GM18517 (cell line): ENCODE measurements at regions not wholly inside any gene's neighbourhood (a gene's known extent, or its start where the extent isn't known, plus 50 kb on each side); places are given as distances from the start of the nearest gene placed in this dataset.

Experiments
- ATAC-seq: cut with Tn5 transposase; IDR thresholded peaks from one replicate; pipeline ENCODE4 v1.9.1; 2021; ENCODE audit warnings: mild to moderate bottlenecking, moderate library complexity; ENCODE audit not compliant: unreplicated experiment

DNA sequence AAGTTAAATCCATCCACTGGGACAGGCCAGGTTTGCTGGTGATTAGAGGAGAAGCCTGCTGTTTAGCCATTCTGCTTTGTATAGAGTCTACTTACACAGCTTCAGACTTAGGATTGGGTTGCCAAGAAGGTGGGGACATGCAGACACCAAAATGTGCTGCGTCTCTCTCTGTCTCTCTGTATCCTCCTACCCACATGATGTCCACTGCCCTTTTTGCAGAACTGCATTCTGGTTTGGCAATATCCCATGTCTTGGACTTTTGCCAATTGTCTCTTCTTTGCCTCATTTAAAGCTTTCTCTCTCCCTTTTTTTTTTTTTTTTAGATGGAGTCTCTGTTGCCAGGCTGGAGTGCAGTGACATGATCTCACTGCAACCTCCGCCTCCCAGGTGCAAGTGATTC, 261.1 kb upstream of the FN1 start:
- no peak for ATAC-seq

DNA sequence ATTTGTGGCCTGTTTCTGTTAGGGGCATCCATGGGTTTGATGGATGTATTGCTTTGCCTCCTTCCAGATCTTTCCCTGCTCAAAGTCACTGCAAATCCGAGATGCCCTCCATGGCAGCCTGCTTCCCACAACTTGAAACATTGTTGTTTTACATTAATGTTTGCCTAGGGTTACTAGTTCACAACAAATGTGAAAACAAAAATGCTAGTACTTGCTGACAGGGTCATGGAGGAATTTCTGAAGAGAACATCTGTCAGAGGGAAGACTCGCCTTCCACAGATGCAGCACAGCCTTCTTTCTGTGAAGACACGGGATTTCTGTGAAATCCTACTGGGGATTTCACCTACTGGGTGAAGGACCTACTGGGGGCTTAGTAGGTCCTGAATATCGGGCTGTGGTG, 260.0 kb upstream of the FN1 start:
- ATAC-seq, result no peak

DNA sequence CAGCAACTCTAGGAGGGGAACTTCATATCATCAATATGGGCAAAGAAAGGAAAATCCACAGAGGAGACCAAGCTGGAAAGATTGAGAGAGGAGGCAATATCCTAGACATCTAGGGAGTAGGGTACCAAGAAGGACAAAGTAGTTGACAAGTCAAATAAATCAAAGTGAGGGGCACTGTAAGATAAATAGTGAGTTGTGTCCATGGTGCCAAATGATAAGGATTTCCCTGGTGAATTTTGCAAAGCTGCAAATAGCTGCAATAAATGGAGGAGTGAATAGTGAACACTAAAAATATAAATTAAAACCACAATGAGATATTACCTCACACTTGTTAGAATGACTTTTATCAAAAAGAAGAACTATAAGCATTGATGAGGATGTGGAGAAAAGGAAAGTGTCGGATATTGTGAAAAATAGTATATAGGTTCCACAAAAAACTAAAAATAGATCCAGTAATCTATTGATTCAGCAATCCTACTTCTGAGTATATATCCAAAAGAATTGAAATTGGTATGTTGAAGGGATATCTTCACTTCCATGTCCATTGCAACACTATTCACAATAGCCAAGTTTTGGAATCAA, 258.2 kb upstream of the FN1 start:
- no peak for ATAC-seq

- ATAC-seq, result no peak
Observed at GRCh38 chr2:215693193-215693998, 257.5 kb upstream of the FN1 start.

DNA sequence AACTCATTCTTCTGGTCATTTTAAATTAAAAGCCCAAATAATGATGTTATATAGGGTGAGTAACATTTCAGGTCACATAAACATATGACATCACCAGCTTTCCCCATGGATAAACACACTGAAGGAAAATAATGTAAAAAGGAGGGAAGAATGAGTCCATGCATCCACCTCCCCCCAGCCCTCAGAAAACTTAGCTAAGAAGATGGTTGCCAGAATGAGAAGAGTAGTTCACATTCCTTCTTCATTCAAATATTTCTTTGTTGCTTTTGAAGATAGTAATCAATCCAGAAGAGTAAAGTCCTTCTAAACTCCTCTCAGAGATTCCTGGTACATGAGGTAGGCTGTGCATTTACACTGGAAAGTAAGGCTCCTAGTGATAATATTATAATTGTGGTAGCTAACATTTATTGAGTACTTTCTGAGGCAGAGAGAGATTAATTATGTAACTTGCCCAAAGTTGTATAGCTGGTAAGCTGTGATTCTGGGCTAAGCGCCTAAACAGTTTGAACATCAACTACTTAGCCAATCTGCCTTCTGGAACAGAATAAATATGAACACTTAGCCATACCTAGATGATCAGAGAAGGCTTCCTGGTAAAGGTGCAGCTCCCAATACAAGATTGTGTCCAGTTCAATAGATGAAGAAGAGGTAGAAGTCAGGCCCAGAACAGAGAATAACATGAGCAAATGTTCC, 256.7 kb upstream of the FN1 start:
- no peak for ATAC-seq

GRCh38 chr2:215691346-215691745, 255.5 kb upstream of the FN1 start:
- no peak for ATAC-seq

GRCh38 chr2:215687149-215688031, 251.5 kb upstream of the FN1 start:
- no peak for ATAC-seq

- ATAC-seq, result no peak
Observed at GRCh38 chr2:215685238-215685990, 249.5 kb upstream of the FN1 start.

DNA sequence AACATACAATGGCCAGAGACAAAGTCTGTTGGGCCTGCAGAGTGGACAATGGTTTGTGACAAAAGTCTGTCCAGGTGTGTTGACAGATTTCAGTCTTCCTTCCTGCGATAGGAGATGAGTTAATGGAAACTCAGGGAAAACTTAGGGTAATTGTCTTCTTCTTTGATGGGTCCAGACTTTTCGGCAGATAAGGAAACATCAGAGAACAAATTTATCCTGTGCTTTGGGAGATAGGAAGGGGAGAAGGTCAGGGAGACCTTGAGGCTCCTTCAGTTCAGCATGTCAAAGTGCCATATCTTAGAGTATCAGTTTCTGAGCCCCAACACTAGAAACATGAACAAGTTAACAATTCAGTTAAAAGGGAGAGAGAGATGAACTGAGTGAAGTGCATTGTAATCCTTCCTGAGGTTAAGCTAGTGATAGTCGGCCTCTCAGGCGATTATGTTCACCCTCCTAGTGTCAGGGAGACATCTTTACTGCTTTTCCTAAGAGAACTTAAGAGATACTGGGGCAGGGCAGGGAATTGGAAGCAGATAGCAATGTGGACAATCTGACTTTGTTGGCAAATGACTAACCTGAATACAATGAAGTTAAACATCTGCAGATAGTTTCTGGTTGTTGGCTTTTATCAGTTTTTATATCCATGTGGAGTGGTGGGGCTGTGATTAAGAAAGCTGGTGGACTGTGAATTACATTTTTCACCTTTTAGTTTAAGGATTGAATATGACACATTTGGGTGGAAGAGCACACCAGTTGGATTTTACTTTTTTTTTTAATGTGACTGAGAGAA, 248.8 kb upstream of the FN1 start:
- ATAC-seq, result no peak

DNA sequence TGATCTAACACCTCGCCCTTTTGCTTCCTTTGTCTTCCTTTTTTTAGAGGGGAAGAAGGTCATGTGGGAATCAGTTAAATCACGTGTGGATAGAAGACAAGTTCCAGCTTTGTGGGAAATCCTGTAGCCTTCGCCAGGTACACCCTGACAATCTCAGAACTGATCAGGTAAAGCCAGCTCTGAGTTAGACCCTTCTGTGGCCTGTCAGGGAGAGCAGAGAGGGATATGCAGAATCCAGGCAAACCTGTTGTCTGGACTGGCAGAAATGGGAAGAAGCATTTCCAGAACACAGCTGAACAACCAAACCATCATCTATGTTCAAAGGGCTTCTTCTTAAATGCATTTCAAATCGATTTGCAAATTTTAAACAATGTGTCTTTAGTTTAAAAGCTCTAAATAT, 247.4 kb upstream of the FN1 start:
- ATAC-seq, result no peak

- ATAC-seq, result no peak
Observed at GRCh38 chr2:215681799-215682596, 246.1 kb upstream of the FN1 start.

GRCh38 chr2:215680605-215681598, 245.0 kb upstream of the FN1 start:
- ATAC-seq, result no peak

GRCh38 chr2:215678094-215678493, 242.2 kb upstream of the FN1 start:
- ATAC-seq, result no peak

DNA sequence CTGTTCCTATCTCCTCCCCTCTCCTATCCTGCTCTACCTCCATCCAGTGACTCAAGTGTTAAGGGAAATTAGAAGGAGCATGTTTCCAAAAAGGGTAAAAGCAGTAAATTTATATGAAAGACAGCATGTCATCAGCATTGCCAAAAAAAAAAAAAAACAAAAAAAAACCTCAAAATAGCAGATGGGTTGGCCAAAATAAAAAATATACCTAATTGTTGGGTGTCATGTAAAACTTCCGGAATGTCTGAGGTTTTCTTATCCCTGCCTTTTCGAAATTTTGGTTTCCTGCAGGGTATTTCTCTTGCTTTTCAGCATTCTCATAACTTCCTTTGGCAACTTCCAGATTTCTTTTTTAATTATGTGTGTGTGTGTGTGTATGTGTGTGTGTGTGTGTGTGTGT, 241.6 kb upstream of the FN1 start:
- ATAC-seq, result no peak

DNA sequence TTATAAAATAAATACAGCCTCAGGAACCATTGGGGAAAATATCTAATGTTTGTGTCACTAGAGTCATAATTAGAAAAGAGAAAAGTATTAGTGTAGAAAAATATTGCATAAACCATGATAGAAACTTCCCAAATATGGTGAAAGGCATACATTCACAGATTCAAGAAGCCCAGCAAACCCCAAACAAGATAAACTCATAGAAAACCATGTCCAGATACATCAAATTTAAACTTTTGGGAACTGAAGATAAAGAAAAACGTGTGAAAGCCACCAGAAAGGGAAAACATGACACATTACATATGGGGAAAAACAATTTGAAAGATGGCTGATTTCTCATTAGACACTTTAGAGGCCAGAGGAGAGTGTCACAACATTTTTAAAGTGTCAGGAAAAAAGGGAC, 236.5 kb upstream of the FN1 start:
- no peak for ATAC-seq

- no peak for ATAC-seq
Observed at GRCh38 chr2:215671691-215672090, 235.8 kb upstream of the FN1 start.

- no peak for ATAC-seq
Observed at GRCh38 chr2:215671244-215671643, 235.4 kb upstream of the FN1 start.

GRCh38 chr2:215670396-215670795, 234.5 kb upstream of the FN1 start:
- no peak for ATAC-seq
